Tibial nerve (tissue), 3 donors: ENCODE measurements at regions not wholly inside any gene's neighbourhood (a gene's known extent, or its start where the extent isn't known, plus 50 kb on each side); places are given as distances from the start of the nearest gene placed in this dataset.

Experiments
- CTCF ChIP-seq, 5 experiments: fragments of 200-600 bp in 3 of 5; fragments of 450-650 bp in 2 of 5; sonication (generic) in 3 of 5; IDR thresholded peaks; one replicate each; pipeline ENCODE4 v1.5.1; 2016 to 2019; ENCODE audit warnings: antibody characterized with exemption in 5 of 5, mild to moderate bottlenecking in 3 of 5, moderate library complexity in 2 of 5
- POLR2A ChIP-seq, 2 donors: fragments of 450-650 bp; IDR thresholded peaks; one replicate each; pipeline ENCODE4 v1.6.1; 2017; ENCODE audit warnings: antibody characterized with exemption in 2 of 2, mild to moderate bottlenecking in 2 of 2, moderate library complexity in 2 of 2

GRCh38 chr12:92022093-92022492 is 123.6 kb downstream of the BTG1 start:
- no peak for TF ChIP-seq CTCF (IDR thresholded peaks at IDR 0.05)
- TF ChIP-seq POLR2A (IDR thresholded peaks at IDR 0.05): no peak
